Gastrocnemius medialis (tissue), 4 donors: ENCODE measurements at regions not wholly inside any gene's neighbourhood (a gene's known extent, or its start where the extent isn't known, plus 50 kb on each side); places are given as distances from the start of the nearest gene placed in this dataset.

Experiments used
- CTCF ChIP-seq, 5 experiments: fragments of 450-650 bp in 3 of 5; fragments of 200-600 bp in 2 of 5; sonication (generic) in 2 of 5; IDR thresholded peaks in 4 of 5; conservative IDR thresholded peaks in 1 of 5; 1 replicate in 4 of 5; 2 replicates in 1 of 5; pipeline ENCODE4 v1.5.1; 2016 to 2019; ENCODE audit warnings: antibody characterized with exemption in 5 of 5, mild to moderate bottlenecking in 3 of 5, moderate library complexity in 3 of 5
- POLR2A ChIP-seq, 2 donors: fragments of 450-650 bp; IDR thresholded peaks; one replicate each; pipeline ENCODE4 v1.6.1; 2017; ENCODE audit warnings: antibody characterized with exemption in 2 of 2, mild to moderate bottlenecking in 2 of 2, moderate library complexity in 2 of 2

- TF ChIP-seq CTCF (IDR thresholded peaks at IDR 0.05 in 4 of 5, conservative IDR thresholded peaks at IDR 0.05 in 1 of 5) = no peak
- no peak for TF ChIP-seq POLR2A (IDR thresholded peaks at IDR 0.05)
Measured at GRCh38 chr22:49541693-49542230, 285.9 kb downstream of the BRD1 start.
